ENCODE measurements at regions not wholly inside any gene's neighbourhood (a gene's known extent, or its start where the extent isn't known, plus 50 kb on each side); places are given as distances from the start of the nearest gene placed in this dataset.

DNA sequence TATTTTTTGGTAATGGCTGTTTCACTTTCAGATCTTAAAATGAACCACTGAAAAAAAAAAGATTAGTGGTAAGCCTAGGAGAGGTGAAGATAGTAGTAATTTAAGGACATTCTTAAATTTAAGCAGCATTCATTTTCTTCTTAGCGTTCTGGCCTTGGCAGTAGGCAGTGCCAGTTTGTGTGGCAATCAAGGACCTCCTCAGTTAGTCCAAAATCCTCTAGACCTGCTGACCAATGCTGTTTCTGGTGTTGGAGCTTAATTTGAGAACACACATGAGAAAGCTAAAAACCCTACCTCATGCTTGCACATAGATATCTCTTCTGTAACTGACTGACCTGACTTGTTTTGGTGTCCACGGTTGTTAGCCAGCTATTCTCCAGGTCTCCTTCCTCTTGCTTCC lies 219.8 kb upstream of the RGS6 start:
- Histone ChIP-seq H3K4me3 (no peak overlapping the region), H3K27me3 (no peaks in the 10 kb centered on the region), H3K9me3 (no peaks in the 10 kb centered on the region), H3K27ac (no peak overlapping the region), H3K4me1 (no peaks in the 10 kb centered on the region), H3K36me3 (peaks cover 0 to 12% (median 2%) of the 10 kb centered on the region in 3 donors)
- TF ChIP-seq, protein P1, sequence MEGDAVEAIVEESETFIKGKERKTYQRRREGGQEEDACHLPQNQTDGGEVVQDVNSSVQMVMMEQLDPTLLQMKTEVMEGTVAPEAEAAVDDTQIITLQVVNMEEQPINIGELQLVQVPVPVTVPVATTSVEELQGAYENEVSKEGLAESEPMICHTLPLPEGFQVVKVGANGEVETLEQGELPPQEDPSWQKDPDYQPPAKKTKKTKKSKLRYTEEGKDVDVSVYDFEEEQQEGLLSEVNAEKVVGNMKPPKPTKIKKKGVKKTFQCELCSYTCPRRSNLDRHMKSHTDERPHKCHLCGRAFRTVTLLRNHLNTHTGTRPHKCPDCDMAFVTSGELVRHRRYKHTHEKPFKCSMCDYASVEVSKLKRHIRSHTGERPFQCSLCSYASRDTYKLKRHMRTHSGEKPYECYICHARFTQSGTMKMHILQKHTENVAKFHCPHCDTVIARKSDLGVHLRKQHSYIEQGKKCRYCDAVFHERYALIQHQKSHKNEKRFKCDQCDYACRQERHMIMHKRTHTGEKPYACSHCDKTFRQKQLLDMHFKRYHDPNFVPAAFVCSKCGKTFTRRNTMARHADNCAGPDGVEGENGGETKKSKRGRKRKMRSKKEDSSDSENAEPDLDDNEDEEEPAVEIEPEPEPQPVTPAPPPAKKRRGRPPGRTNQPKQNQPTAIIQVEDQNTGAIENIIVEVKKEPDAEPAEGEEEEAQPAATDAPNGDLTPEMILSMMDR (IDR thresholded peaks at IDR 0.05), result no peak
- WGBS, 2 donors, result 87 to 89% methylated on average over 2 of the region's 2 CpGs
- intact Hi-C loops (cut with DNase I), result no loop called here
- FAIRE-seq (no peak), ATAC-seq (no peak), DNase-seq (no peak)

DNA sequence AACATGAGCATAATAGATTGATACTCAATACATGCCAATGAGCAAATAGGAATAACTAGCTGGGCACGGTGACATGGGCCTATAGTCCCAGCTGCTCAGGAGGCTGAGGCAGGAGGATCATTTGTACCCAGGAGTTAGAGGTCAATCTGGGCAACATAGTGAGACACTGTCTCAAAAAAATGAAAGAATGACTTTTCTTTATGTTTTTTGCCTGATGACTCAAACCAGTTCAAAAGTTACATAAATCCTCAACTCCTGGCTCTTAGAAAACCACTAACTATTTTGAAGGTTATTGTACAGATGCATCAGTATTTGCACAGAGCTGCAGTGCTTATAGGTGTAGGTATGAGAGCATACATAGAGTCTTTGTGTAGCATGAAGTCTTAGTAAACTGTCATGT lies 219.2 kb upstream of the RGS6 start:
- no peaks in the 10 kb centered on the region for H3K27me3 ChIP-seq
- H3K36me3 ChIP-seq, result peaks cover 0 to 12% (median 2%) of the 10 kb centered on the region in 3 donors
- DNase-seq (no peak), FAIRE-seq (no peak), ATAC-seq (no peak)
- intact Hi-C loops (cut with DNase I), result no loop called here
- H3K27ac ChIP-seq, result no peak overlapping the region
- H3K4me1 ChIP-seq, result no peaks in the 10 kb centered on the region
- 85 to 92% methylated on average over 1 of the region's 1 CpG for WGBS, 2 donors
- TF ChIP-seq, protein P1 (IDR thresholded peaks at IDR 0.05), result no peak
- no peaks in the 10 kb centered on the region for H3K9me3 ChIP-seq
- H3K4me3 ChIP-seq, result no peak overlapping the region

DNA sequence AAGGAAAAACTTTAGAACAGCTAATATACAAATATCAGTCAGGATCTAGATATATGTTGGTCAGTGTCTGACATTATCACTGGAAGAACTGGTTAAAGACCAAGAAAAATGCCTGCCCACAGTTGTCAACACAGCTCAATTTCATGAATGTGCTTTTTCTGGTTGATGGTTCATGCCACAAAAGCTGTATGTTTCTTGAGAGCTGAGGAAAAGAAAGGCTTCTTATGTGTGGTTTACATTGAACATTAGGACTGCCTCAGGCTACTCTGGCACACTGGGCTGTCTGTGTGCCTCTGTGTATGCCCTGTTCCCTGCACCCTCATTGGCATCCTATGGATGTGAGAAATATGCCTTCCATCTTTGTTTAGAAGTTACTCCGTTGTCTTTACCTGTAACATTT lies 218.8 kb upstream of the RGS6 start:
- intact Hi-C loops (cut with DNase I), result no loop called here
- no peak for FAIRE-seq
- Histone ChIP-seq H3K36me3 (peaks cover 0 to 12% (median 2%) of the 10 kb centered on the region in 3 donors), H3K4me3 (no peak overlapping the region), H3K27ac (no peak overlapping the region), H3K4me1 (no peaks in the 10 kb centered on the region), H3K9me3 (no peaks in the 10 kb centered on the region), H3K27me3 (no peaks in the 10 kb centered on the region)
- WGBS, 2 donors, result 90 to 95% methylated on average over 1 of the region's 1 CpG
- TF ChIP-seq, protein P1 (IDR thresholded peaks at IDR 0.05), result no peak
- ATAC-seq, result no peak
- DNase-seq, result no peak

DNA sequence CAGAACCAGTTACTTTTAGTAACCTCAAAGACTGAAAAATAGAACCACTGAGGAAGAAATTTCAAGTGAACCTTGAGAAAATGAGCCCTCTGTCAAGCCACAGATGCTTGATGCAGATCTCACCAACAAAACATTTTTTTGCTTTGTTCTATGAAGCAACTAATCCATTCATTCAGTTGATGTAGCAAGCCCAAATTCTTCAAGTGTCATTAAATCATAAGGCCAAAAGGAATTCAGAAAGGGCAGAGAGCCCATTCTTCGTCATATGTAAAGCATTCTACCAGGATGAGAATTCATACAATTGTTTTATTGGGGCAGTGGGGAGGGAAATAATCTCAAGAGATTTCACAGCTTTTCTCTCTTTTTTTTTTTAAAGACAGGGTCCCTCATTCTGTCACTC lies 218.0 kb upstream of the RGS6 start:
- TF ChIP-seq, protein P1 (IDR thresholded peaks at IDR 0.05), result no peak
- Histone ChIP-seq H3K36me3 (peaks cover 0 to 7% (median 1%) of the 10 kb centered on the region in 3 donors), H3K4me1 (no peaks in the 10 kb centered on the region), H3K9me3 (no peaks in the 10 kb centered on the region), H3K4me3 (no peak overlapping the region), H3K27me3 (no peaks in the 10 kb centered on the region), H3K27ac (no peak overlapping the region)
- no peak for FAIRE-seq
- intact Hi-C loops (cut with DNase I), result no loop called here
- WGBS, 2 donors, result 93 to 100% methylated on average over 1 of the region's 1 CpG
- no peak for ATAC-seq
- DNase-seq, result no peak

DNA sequence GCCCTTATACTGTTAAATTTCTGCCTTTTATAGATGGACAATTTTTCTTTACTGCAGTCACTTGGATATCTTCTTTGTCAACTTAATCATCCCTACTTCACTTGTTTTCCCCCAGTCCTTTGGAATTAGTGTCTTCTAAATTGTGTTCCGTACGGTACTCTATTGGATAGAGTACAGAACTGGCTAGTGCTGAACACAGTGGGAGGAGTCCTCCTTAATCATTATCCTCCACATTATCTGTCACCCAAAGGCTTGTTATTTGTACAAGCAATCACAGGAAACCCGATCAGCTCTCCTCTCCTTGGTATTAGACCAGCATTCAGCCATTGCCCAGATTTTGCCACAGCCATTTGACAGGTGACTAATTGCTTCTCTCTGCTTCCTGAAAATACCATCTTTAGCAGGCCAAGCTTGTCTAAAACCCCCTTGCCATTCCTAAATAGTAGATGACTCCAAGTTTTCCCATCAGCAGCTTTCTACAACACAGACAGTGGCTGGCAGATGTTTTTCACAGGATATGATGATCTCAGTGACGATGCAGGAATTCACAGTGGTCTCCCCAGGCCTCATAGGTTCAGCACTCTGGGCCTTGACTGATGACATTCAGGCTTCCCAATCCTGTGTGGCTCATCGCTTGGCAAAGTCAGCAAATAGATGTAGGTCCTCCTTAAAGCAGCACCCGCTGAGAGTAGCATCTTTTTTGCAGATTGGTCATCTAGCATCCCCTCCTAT lies 216.0 kb upstream of the RGS6 start:
- ATAC-seq, result no peak

More for the DNA sequence above, 216.0 kb upstream of the RGS6 start:
- FAIRE-seq, result no peak
- TF ChIP-seq, protein P1 (IDR thresholded peaks at IDR 0.05), result no peak
- no peak for DNase-seq
- H3K36me3 ChIP-seq, result no peaks in the 10 kb centered on the region
- no peaks in the 10 kb centered on the region for H3K4me1 ChIP-seq
- no peak overlapping the region for H3K4me3 ChIP-seq
- 82 to 83% methylated on average over 6 of the region's 6 CpGs for WGBS, 2 donors
- no peaks in the 10 kb centered on the region for H3K27me3 ChIP-seq
- H3K9me3 ChIP-seq, result no peaks in the 10 kb centered on the region
- no peak overlapping the region for H3K27ac ChIP-seq
- intact Hi-C loops (cut with DNase I), result no loop called here
